AG04450 (cell line): ENCODE measurements at regions not wholly inside any gene's neighbourhood (a gene's known extent, or its start where the extent isn't known, plus 50 kb on each side); places are given as distances from the start of the nearest gene placed in this dataset.

Source experiments
- CTCF ChIA-PET: fragments of 300-600, 350-600 bp; formaldehyde crosslinking; extraction: SDS; loops from one replicate; lab custom pipeline; 2022; ENCODE audit warnings: antibody characterized with exemption, inconsistent platforms; lab: Charles Lee
- POLR2A ChIA-PET: fragments of 350-600 bp; formaldehyde crosslinking; extraction: SDS; loops from one replicate; lab custom pipeline; 2021; ENCODE audit warnings: antibody characterized with exemption, inconsistent platforms; lab: Yijun Ruan, JAX
- DNase-seq: peaks from one replicate; pipeline ENCODE4 v3.0.0-alpha.2; 2011; ENCODE audit warnings: low read depth, low spot score
- H3K27ac ChIP-seq: one replicate; pipeline ENCODE4 v1.5.1; 2012; ENCODE audit warnings: low read depth, low read length, control low read depth
- H3K27me3 ChIP-seq: one replicate; pipeline ENCODE4 v1.6.0; 2012; ENCODE audit warnings: low read length; ENCODE audit not compliant: control insufficient read depth, insufficient read depth
- H3K4me3 ChIP-seq: 2 replicates; pipeline ENCODE4 v1.5.1; 2011; ENCODE audit warnings: mild to moderate bottlenecking, low read depth, low read length, control low read depth
- H3K9me3 ChIP-seq: 2 replicates; pipeline ENCODE4 v1.5.1; 2012; ENCODE audit warnings: low read length; ENCODE audit not compliant: control insufficient read depth, insufficient read depth
- CTCF ChIP-seq: IDR thresholded peaks from 2 replicates; pipeline ENCODE4 v1.5.1; 2011; ENCODE audit warnings: low read depth, low read length, control low read depth, inconsistent platforms

GRCh38 chr1:96039910-96040309 is 681.7 kb upstream of the PTBP2 start:
- no peak for DNase-seq
- Histone ChIP-seq H3K4me3 (no peak overlapping the region), H3K9me3 (no peaks in the 10 kb centered on the region), H3K27ac (no peak overlapping the region), H3K27me3 (no peaks in the 10 kb centered on the region)
- ChIA-PET CTCF (no interaction called here), POLR2A (no interaction called here)
- TF ChIP-seq CTCF: no peak

GRCh38 chr1:96041470-96041869 is 680.1 kb upstream of the PTBP2 start:
- ChIA-PET POLR2A (no interaction called here), CTCF (no interaction called here)
- H3K9me3 ChIP-seq: no peaks in the 10 kb centered on the region
- no peaks in the 10 kb centered on the region for H3K27me3 ChIP-seq
- no peak for DNase-seq
- H3K4me3 ChIP-seq: no peak overlapping the region
- TF ChIP-seq CTCF: no peak
- no peak overlapping the region for H3K27ac ChIP-seq

DNA sequence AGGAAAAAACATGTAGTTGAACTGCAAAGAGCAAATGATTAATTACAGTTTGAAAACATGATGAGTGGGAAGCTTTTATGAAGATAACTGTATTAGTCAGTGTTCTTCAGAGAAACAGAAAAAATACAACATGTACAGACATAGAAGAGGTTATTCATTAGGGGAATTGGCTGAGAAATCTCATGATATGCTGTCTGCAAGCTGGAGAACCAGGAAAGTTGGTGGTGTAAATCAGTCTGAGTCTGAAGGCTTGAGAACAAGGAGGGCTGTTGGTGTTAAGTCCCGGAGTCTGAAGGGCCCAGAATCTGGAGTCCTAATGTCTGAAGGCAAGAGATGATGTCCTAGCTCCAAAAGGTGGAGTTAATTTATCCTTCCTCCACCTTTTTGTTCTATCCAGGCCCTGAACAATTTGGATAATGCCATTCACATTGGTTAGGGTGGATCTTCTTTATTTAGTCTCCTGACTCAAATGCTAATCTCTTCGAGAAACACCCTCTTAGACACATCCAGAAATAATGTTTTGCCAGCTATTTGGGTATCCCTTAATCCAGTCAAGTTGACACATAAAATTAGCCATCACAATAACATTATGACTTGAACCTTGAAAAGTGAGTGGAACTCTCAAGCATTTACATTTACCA is 672.9 kb upstream of the PTBP2 start:
- H3K4me3 ChIP-seq: no peak overlapping the region
- H3K27me3 ChIP-seq: no peaks in the 10 kb centered on the region
- TF ChIP-seq CTCF: no peak
- no peaks in the 10 kb centered on the region for H3K9me3 ChIP-seq
- ChIA-PET CTCF (no interaction called here), POLR2A (no interaction called here)
- DNase-seq: no peak
- no peak overlapping the region for H3K27ac ChIP-seq

GRCh38 chr1:96049759-96050409 is 671.7 kb upstream of the PTBP2 start:
- no peaks in the 10 kb centered on the region for H3K27me3 ChIP-seq
- H3K9me3 ChIP-seq: no peaks in the 10 kb centered on the region
- no peak overlapping the region for H3K27ac ChIP-seq
- no peak for TF ChIP-seq CTCF
- no peak overlapping the region for H3K4me3 ChIP-seq
- DNase-seq: no peak
- CTCF ChIA-PET: no interaction called here
- POLR2A ChIA-PET: no interaction called here

GRCh38 chr1:96059276-96059675 is 662.3 kb upstream of the PTBP2 start:
- CTCF ChIA-PET: no interaction called here
- Histone ChIP-seq H3K9me3 (no peaks in the 10 kb centered on the region), H3K27me3 (no peaks in the 10 kb centered on the region), H3K4me3 (no peak overlapping the region), H3K27ac (no peak overlapping the region)
- no peak for TF ChIP-seq CTCF
- POLR2A ChIA-PET: no interaction called here
- no peak for DNase-seq
